Adrenal gland (tissue), 5 donors: ENCODE measurements at regions not wholly inside any gene's neighbourhood (a gene's known extent, or its start where the extent isn't known, plus 50 kb on each side); places are given as distances from the start of the nearest gene placed in this dataset.

Experiments used
- POLR2A ChIP-seq, 2 donors: fragments of 450-650 bp; IDR thresholded peaks; one replicate each; pipeline ENCODE4 v1.6.1; 2017; ENCODE audit warnings: antibody characterized with exemption in 2 of 2, mild to moderate bottlenecking in 2 of 2, moderate library complexity in 1 of 2
- TF ChIP-seq, protein P1 (sequence below), 6 experiments: fragments of 450-650 bp in 4 of 6; fragments of 200-600 bp in 2 of 6; sonication (generic) in 1 of 6; IDR thresholded peaks; 1 replicate in 5 of 6; 2 replicates in 1 of 6; pipeline versions ENCODE4 v1.5.1 to v1.8.0; 2016 to 2021; ENCODE audit warnings: antibody characterized with exemption in 6 of 6, mild to moderate bottlenecking in 2 of 6, moderate library complexity in 1 of 6
- donor health status: DM: no; HTN: no; CAD: no.

DNA sequence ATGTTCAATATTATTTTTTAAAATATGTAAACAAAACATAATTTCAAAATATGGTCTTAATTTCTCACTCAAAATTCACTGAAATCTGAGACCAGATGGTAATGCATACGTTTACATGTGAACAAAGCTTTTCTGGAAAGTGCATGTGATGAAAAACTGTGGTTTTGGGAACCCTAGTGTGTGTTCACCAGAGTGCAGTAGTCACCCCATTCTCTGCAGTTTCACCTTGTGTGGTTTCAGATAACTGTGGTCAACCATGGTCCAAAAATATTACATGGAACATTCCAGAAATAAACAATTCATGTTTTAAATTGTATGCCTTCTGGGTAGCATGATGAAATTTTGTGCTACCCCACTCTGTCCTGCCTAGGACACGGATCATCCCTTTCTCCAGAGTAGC, 2021.9 kb downstream of the MRPL39 start:
- TF ChIP-seq, protein P1, sequence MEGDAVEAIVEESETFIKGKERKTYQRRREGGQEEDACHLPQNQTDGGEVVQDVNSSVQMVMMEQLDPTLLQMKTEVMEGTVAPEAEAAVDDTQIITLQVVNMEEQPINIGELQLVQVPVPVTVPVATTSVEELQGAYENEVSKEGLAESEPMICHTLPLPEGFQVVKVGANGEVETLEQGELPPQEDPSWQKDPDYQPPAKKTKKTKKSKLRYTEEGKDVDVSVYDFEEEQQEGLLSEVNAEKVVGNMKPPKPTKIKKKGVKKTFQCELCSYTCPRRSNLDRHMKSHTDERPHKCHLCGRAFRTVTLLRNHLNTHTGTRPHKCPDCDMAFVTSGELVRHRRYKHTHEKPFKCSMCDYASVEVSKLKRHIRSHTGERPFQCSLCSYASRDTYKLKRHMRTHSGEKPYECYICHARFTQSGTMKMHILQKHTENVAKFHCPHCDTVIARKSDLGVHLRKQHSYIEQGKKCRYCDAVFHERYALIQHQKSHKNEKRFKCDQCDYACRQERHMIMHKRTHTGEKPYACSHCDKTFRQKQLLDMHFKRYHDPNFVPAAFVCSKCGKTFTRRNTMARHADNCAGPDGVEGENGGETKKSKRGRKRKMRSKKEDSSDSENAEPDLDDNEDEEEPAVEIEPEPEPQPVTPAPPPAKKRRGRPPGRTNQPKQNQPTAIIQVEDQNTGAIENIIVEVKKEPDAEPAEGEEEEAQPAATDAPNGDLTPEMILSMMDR (IDR thresholded peaks at IDR 0.05) = no peak
- no peak for TF ChIP-seq POLR2A (IDR thresholded peaks at IDR 0.05)
